IMR-90 (cell line): ENCODE measurements at regions not wholly inside any gene's neighbourhood (a gene's known extent, or its start where the extent isn't known, plus 50 kb on each side); places are given as distances from the start of the nearest gene placed in this dataset.

Source experiments
- ATAC-seq: fragments of 200-7000 bp; cut with Tn5 transposase; 2 replicates; pipeline ENCODE4 v1.9.1; 2020; ENCODE audit warnings: low read depth, mild to moderate bottlenecking, moderate library complexity
- BruUV-seq: library from RNA; stranded (reverse); fragments of 400-500 nt; replicated peaks from 2 replicates; lab custom pipeline; 2021; lab: Mats Ljungman, UMichigan
- CTCF ChIA-PET: fragments of 300-600 bp; formaldehyde crosslinking; extraction: SDS; loops from one replicate; lab custom pipeline; 2021; ENCODE audit warnings: antibody characterized with exemption; lab: Yijun Ruan, JAX
- POLR2A ChIA-PET: fragments of 300-600 bp; sonication (Branson Sonifier 250); formaldehyde crosslinking; loops from one replicate; lab custom pipeline; 2022; ENCODE audit warnings: antibody characterized with exemption; ENCODE audit not compliant: unreplicated experiment; lab: Charles Lee
- DNase-seq: peaks from one replicate; pipeline ENCODE4 v3.0.0; 2013
- H2AFZ ChIP-seq: replicated peaks from 2 replicates; pipeline ENCODE3; 2013; ENCODE audit warnings: low read length, mild to moderate bottlenecking; ENCODE audit not compliant: poor library complexity
- H2AK5ac ChIP-seq: 2 replicates; pipeline ENCODE4 v1.6.1; 2013; ENCODE audit warnings: low read depth, low read length, inconsistent platforms
- H2AK9ac ChIP-seq: replicated peaks from 2 replicates; pipeline ENCODE3; 2013; ENCODE audit warnings: mild to moderate bottlenecking, low read depth, low read length, moderate library complexity; ENCODE audit not compliant: poor library complexity
- H2BK120ac ChIP-seq: 2 replicates; pipeline ENCODE4 v1.6.1; 2013; ENCODE audit warnings: low read depth, low read length, inconsistent platforms
- H2BK15ac ChIP-seq: 3 replicates; pipeline ENCODE4 v1.6.1; 2013; ENCODE audit warnings: low read depth, low read length, inconsistent platforms
- H2BK20ac ChIP-seq: 2 replicates; pipeline ENCODE4 v1.6.1; 2013; ENCODE audit warnings: low read depth, mild to moderate bottlenecking, inconsistent platforms, low read length, moderate library complexity
- H2BK5ac ChIP-seq: 2 replicates; pipeline ENCODE4 v1.6.1; 2013; ENCODE audit warnings: mild to moderate bottlenecking, low read depth, low read length, inconsistent platforms; ENCODE audit not compliant: poor library complexity, severe bottlenecking
- H3K14ac ChIP-seq: replicated peaks from 2 replicates; pipeline ENCODE4 v1.6.1; 2013; ENCODE audit warnings: low read depth, low read length, inconsistent platforms
- H3K18ac ChIP-seq: 2 replicates; pipeline ENCODE4 v1.6.1; 2013; ENCODE audit warnings: low read depth, low read length, control low read depth
- H3K23ac ChIP-seq: 2 replicates; pipeline ENCODE4 v1.6.1; 2013; ENCODE audit warnings: low read depth, low read length, inconsistent platforms
- H3K27ac ChIP-seq: 2 replicates; pipeline ENCODE4 v1.5.1; 2013; ENCODE audit warnings: mild to moderate bottlenecking, control low read depth, low read length; ENCODE audit not compliant: insufficient read depth
- H3K27me3 ChIP-seq: 2 replicates; pipeline ENCODE4 v1.6.1; 2013; ENCODE audit warnings: low read length; ENCODE audit not compliant: control insufficient read depth, insufficient read depth
- H3K36me3 ChIP-seq: 2 replicates; pipeline ENCODE4 v1.6.1; 2013; ENCODE audit warnings: low read length, mixed read lengths; ENCODE audit not compliant: control insufficient read depth, insufficient read depth
- H3K4ac ChIP-seq: 2 replicates; pipeline ENCODE4 v1.6.1; 2013; ENCODE audit warnings: low read depth, low read length, inconsistent platforms
- H3K4me1 ChIP-seq: 2 replicates; pipeline ENCODE4 v1.6.1; 2013; ENCODE audit warnings: low read length, mixed read lengths; ENCODE audit not compliant: control insufficient read depth, insufficient read depth
- H3K4me2 ChIP-seq: 2 replicates; pipeline ENCODE4 v1.6.1; 2013; ENCODE audit warnings: low read depth, mild to moderate bottlenecking, control low read depth, low read length, moderate library complexity
- H3K4me3 ChIP-seq: 2 replicates; pipeline ENCODE4 v1.5.1; 2013; ENCODE audit warnings: low read depth, mild to moderate bottlenecking, control low read depth, low read length, moderate library complexity; ENCODE audit not compliant: insufficient read depth
- H3K56ac ChIP-seq: 2 replicates; pipeline ENCODE4 v1.6.1; 2013; ENCODE audit warnings: low read length, inconsistent platforms; ENCODE audit not compliant: insufficient read depth; ENCODE audit errors: extremely low read depth
- H3K79me1 ChIP-seq, 2 experiments: 2 replicates each; pipeline ENCODE4 v1.6.1; 2013; ENCODE audit warnings: low read length in 2 of 2, inconsistent platforms in 1 of 2, low read depth in 1 of 2
- H3K9ac ChIP-seq: 2 replicates; pipeline ENCODE4 v1.6.1; 2013; ENCODE audit warnings: low read depth, low read length, control low read depth
- H3K9me1 ChIP-seq: 2 replicates; pipeline ENCODE4 v1.6.1; 2013; ENCODE audit warnings: low read length, inconsistent platforms; ENCODE audit not compliant: insufficient read depth
- H3K9me3 ChIP-seq: 2 replicates; pipeline ENCODE4 v1.6.1; 2013; ENCODE audit warnings: low read length; ENCODE audit not compliant: control insufficient read depth, insufficient read depth
- H4K20me1 ChIP-seq: 2 replicates; pipeline ENCODE4 v1.6.1; 2013; ENCODE audit warnings: low read length, inconsistent platforms; ENCODE audit not compliant: insufficient read depth
- H4K5ac ChIP-seq: 2 replicates; pipeline ENCODE4 v1.6.1; 2013; ENCODE audit warnings: mild to moderate bottlenecking, low read depth, low read length, control low read depth
- H4K8ac ChIP-seq, 2 experiments: 2 replicates each; pipeline ENCODE4 v1.6.1; 2013; ENCODE audit warnings: low read depth in 2 of 2, low read length in 2 of 2, control low read depth in 1 of 2, inconsistent platforms in 1 of 2
- H4K91ac ChIP-seq: 2 replicates; pipeline ENCODE4 v1.6.1; 2013; ENCODE audit warnings: low read depth, low read length, inconsistent platforms; ENCODE audit not compliant: insufficient read depth
- RAD21 ChIP-seq: IDR thresholded peaks from 2 replicates; pipeline ENCODE4 v1.6.1; 2012; ENCODE audit warnings: low read length, improper control_type of control experiment
- WGBS, 2 experiments: methylation state at CpG; one replicate each; pipeline versions ENCODE4 v1.1.5 to v1.1.7; 2013; ENCODE audit warnings: missing lambda C conversion rate in 2 of 2; ENCODE audit not compliant: insufficient read length in 1 of 2; ENCODE audit errors: extremely low coverage in 2 of 2; 5-methylcytosine and 5-hydroxymethylcytosine counted together
- dilution Hi-C: fragments of 300-500 bp; cut with HindIII; formaldehyde crosslinking; loops from one replicate; pipeline ENCODE4 v1.14.3; 2018; ENCODE audit warnings: low sequenced_read_pairs; ENCODE audit not compliant: unreplicated experiment
- in situ Hi-C: fragments of 300-500 bp; cut with MboI; formaldehyde crosslinking; loops from 3 replicates; pipeline ENCODE4 v1.14.3; 2019; ENCODE audit warnings: low sequenced_read_pairs, inconsistent platforms, mixed read lengths
- intact Hi-C: fragments of 100-400 bp; cut with micrococcal nuclease; formaldehyde crosslinking; loops from 2 replicates; pipeline ENCODE4 v1.10.0; 2022
- TF ChIP-seq, protein P1 (sequence below): fragments of 150-350 bp; IDR thresholded peaks from 2 replicates; pipeline ENCODE4 v1.6.1; 2017; ENCODE audit warnings: mild to moderate bottlenecking, antibody characterized with exemption, low read length, low read depth

DNA sequence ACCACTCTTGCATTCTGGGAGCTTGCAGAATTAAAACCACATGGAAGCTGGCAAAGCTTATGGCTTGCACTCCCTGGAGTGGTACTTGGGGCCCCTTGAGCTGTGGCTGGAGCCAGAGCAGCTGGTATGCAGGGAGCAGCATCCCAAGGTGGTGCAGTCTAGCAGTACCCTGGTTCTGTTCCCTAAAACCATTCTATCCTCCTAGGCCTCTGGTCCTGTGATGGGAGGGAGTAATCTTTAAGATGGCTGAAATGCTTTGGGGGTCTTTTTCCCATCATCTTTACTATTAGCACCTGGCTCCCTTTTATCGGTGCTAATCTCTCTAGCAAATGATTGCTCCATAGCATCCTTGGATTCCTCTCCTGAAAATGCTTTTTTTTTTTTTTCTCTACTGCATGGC, 56.1 kb downstream of the MAGEB17 start:
- WGBS, 2 experiments, result no CpG with 5 or more reads among the region's 1 CpG
- Histone ChIP-seq H3K9me1 (peaks cover 3% of the 10 kb centered on the region; the same call in 1 of the 2 replicates), H2BK15ac (peak overlapping the region; percentile 24; the same call in 2 of the 3 replicates), H3K23ac (no peak overlapping the region), H2AK5ac (no peak overlapping the region), H3K36me3 (no peaks in the 10 kb centered on the region), H3K9me3 (peaks cover 4% of the 10 kb centered on the region), H3K4me3 (no peak overlapping the region), H4K91ac (peak overlapping the region; percentile 64; the same call in 1 of the 2 replicates), H3K9ac (no peak overlapping the region), H3K14ac (no peak overlapping the region), H2AK9ac (no peak overlapping the region), H2AFZ (no peak overlapping the region), H4K5ac (no peak overlapping the region), H3K4me1 (peaks cover 7% of the 10 kb centered on the region), H3K27me3 (no peaks in the 10 kb centered on the region), H3K18ac (no peak overlapping the region), H3K4ac (no peak overlapping the region), H3K27ac (no peak overlapping the region), H3K79me1 (no peaks in the 10 kb centered on the region), H2BK5ac (no peak overlapping the region), H3K56ac (no peak overlapping the region), H2BK20ac (0 out of 2 replicates have a peak overlapping the region, but pooled peaks have one; percentile 5), H4K20me1 (no peaks in the 10 kb centered on the region), H4K8ac (no peak overlapping the region), H2BK120ac (peak overlapping the region; percentile 64; the same call in 1 of the 2 replicates), H3K4me2 (no peak overlapping the region)
- dilution Hi-C loops, result no loop called here
- TF ChIP-seq, protein P1, sequence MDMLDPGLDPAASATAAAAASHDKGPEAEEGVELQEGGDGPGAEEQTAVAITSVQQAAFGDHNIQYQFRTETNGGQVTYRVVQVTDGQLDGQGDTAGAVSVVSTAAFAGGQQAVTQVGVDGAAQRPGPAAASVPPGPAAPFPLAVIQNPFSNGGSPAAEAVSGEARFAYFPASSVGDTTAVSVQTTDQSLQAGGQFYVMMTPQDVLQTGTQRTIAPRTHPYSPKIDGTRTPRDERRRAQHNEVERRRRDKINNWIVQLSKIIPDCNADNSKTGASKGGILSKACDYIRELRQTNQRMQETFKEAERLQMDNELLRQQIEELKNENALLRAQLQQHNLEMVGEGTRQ, result no peak
- no peak for TF ChIP-seq RAD21
- no peak for DNase-seq
- intact Hi-C loops, result loop anchor here (10.0 kb wide), 1 partner anchor 211 kb away; no protein-coding TSS in a partner anchor
- POLR2A ChIA-PET, result no interaction called here
- no TSS peak for BruUV-seq
- CTCF ChIA-PET, result no interaction called here
- no peak for ATAC-seq
- in situ Hi-C loops, result no loop called here
